SK-N-SH (cell line): ENCODE measurements at regions not wholly inside any gene's neighbourhood (a gene's known extent, or its start where the extent isn't known, plus 50 kb on each side); places are given as distances from the start of the nearest gene placed in this dataset.
"Not testable (repeated sequence)": the region's sequence is repeated elsewhere in the genome, so short reads cannot be mapped to it uniquely, and the experiment has no call there.

Experiments used
- CTCF ChIA-PET: fragments of 300-600, 350-600 bp; formaldehyde crosslinking; extraction: SDS; loops from one replicate; lab custom pipeline; 2021; lab: Yijun Ruan, JAX
- POLR2A ChIA-PET: fragments of 350-600 bp; sonication (Branson Sonifier 250); formaldehyde crosslinking; extraction: SDS; loops from one replicate; lab custom pipeline; 2020; ENCODE audit warnings: antibody characterized with exemption, inconsistent platforms; lab: Yijun Ruan, JAX
- DNase-seq: peaks from one replicate; pipeline ENCODE4 v3.0.0; 2012
- H2AFZ ChIP-seq: fragments of 200-600 bp; sonication (generic); 2 replicates; pipeline ENCODE4 v1.8.1; 2016; ENCODE audit warnings: antibody characterized with exemption, mild to moderate bottlenecking, low read depth
- H3F3A ChIP-seq: fragments of 200-600 bp; sonication (generic); replicated peaks from 2 replicates; pipeline ENCODE3; 2016; ENCODE audit warnings: antibody characterized with exemption, mild to moderate bottlenecking; ENCODE audit not compliant: insufficient read depth
- H3K27ac ChIP-seq, 2 experiments: fragments of 200-500 bp in 1 of 2; fragments of 200-600 bp in 1 of 2; sonication (Bioruptor generic) in 1 of 2; sonication (generic), shearing (Covaris generic) in 1 of 2; 2 replicates each; pipeline versions ENCODE4 v1.5.1 to v1.6.1; 2014 to 2016; ENCODE audit warnings: low read depth in 2 of 2, inconsistent platforms in 1 of 2, low read length in 1 of 2, mild to moderate bottlenecking in 1 of 2, mixed read lengths in 1 of 2
- H3K27me3 ChIP-seq: fragments of 200-600 bp; sonication (generic), shearing (Covaris generic); 2 replicates; pipeline ENCODE4 v1.6.1; 2016; ENCODE audit warnings: mixed run types; ENCODE audit not compliant: insufficient read depth
- H3K36me3 ChIP-seq, 2 experiments: fragments of 200-500 bp in 1 of 2; fragments of 200-600 bp in 1 of 2; sonication (Bioruptor generic) in 1 of 2; sonication (generic) in 1 of 2; replicated peaks in 1 of 2; 2 replicates each; pipeline versions ENCODE3 to v1.5.1; 2014 to 2016; ENCODE audit warnings: low read length in 1 of 2, mild to moderate bottlenecking in 1 of 2; ENCODE audit not compliant: insufficient read depth in 2 of 2, control insufficient read depth in 1 of 2
- H3K4me1 ChIP-seq, 2 experiments: fragments of 200-500 bp in 1 of 2; fragments of 200-600 bp in 1 of 2; sonication (Bioruptor generic) in 1 of 2; sonication (generic), shearing (Covaris generic) in 1 of 2; 2 replicates each; pipeline versions ENCODE4 v1.5.1 to v1.6.1; 2014 to 2016; ENCODE audit warnings: low read depth in 1 of 2, low read length in 1 of 2, mixed run types in 1 of 2; ENCODE audit not compliant: insufficient read depth in 2 of 2, control insufficient read depth in 1 of 2
- H3K4me2 ChIP-seq: fragments of 200-600 bp; sonication (generic), shearing (Covaris generic); 2 replicates; pipeline ENCODE4 v1.6.1; 2017; ENCODE audit warnings: mixed run types
- H3K4me3 ChIP-seq, 2 experiments: fragments of 200-500 bp in 1 of 2; fragments of 200-600 bp in 1 of 2; sonication (Bioruptor generic) in 1 of 2; sonication (generic), shearing (Covaris generic) in 1 of 2; 2 replicates each; pipeline versions ENCODE4 v1.5.1 to v1.8.1; 2014 to 2016; ENCODE audit warnings: low read depth in 2 of 2, inconsistent platforms in 1 of 2, low read length in 1 of 2, mild to moderate bottlenecking in 1 of 2, mixed read lengths in 1 of 2, moderate library complexity in 1 of 2
- H3K79me2 ChIP-seq: fragments of 200-600 bp; sonication (generic); 2 replicates; pipeline ENCODE4 v1.8.1; 2017; ENCODE audit warnings: mild to moderate bottlenecking; ENCODE audit not compliant: insufficient read depth
- H3K9ac ChIP-seq: fragments of 200-600 bp; sonication (generic); 2 replicates; pipeline ENCODE4 v1.6.1; 2017; ENCODE audit warnings: mixed run types
- H3K9me2 ChIP-seq: fragments of 200-600 bp; sonication (generic); 2 replicates; pipeline ENCODE4 v1.6.1; 2017; ENCODE audit warnings: mixed run types
- H3K9me3 ChIP-seq: fragments of 200-600 bp; sonication (generic); 2 replicates; pipeline ENCODE4 v1.6.1; 2017; ENCODE audit warnings: mixed run types, mild to moderate bottlenecking, moderate library complexity
- H4K20me1 ChIP-seq: fragments of 200-600 bp; sonication (generic); 2 replicates; pipeline ENCODE4 v1.6.1; 2017; ENCODE audit warnings: mild to moderate bottlenecking, mixed run types; ENCODE audit not compliant: insufficient read depth
- ELF1 ChIP-seq: IDR thresholded peaks from 2 replicates; pipeline ENCODE4 v1.4.0; 2012
- FOXM1 ChIP-seq: IDR thresholded peaks from 2 replicates; pipeline ENCODE4 v1.4.0; 2012; ENCODE audit warnings: low read depth, mild to moderate bottlenecking
- GATA2 ChIP-seq: sonication (generic); formaldehyde crosslinking; IDR thresholded peaks from 2 replicates; pipeline ENCODE4 v1.5.0; 2020; ENCODE audit warnings: mild to moderate bottlenecking, missing genetic modification reagents
- IRF3 ChIP-seq: fragments of 150-350 bp; IDR thresholded peaks from 2 replicates; pipeline ENCODE4 v1.6.1; 2016; ENCODE audit warnings: mild to moderate bottlenecking, low read depth, low read length
- JUND ChIP-seq: IDR thresholded peaks from 2 replicates; pipeline ENCODE4 v1.4.0; 2012
- MEF2A ChIP-seq: IDR thresholded peaks from 2 replicates; pipeline ENCODE4 v1.4.0; 2012; ENCODE audit warnings: low read depth, borderline replicate concordance
- MXI1 ChIP-seq: IDR thresholded peaks from 2 replicates; pipeline ENCODE4 v1.6.1; 2012; ENCODE audit warnings: mild to moderate bottlenecking, low read depth, low read length, improper control_type of control experiment
- PBX3 ChIP-seq: IDR thresholded peaks from 2 replicates; pipeline ENCODE4; 2012
- POLR2AphosphoS5 ChIP-seq: IDR thresholded peaks from 2 replicates; pipeline ENCODE4 v1.6.1; 2012; ENCODE audit warnings: low read depth, low read length
- RAD21 ChIP-seq: IDR thresholded peaks from 2 replicates; pipeline ENCODE4 v1.6.1; 2012; ENCODE audit warnings: mild to moderate bottlenecking, low read length
- REST ChIP-seq: IDR thresholded peaks from 2 replicates; pipeline ENCODE4 v1.6.1; 2012; ENCODE audit warnings: mild to moderate bottlenecking, low read depth, low read length, moderate library complexity
- RXRA ChIP-seq: IDR thresholded peaks from 2 replicates; pipeline ENCODE4 v1.4.0; 2012; ENCODE audit warnings: low read depth, mild to moderate bottlenecking, borderline replicate concordance
- SMC3 ChIP-seq: IDR thresholded peaks from 2 replicates; pipeline ENCODE4 v1.6.1; 2012; ENCODE audit warnings: low read depth, low read length, improper control_type of control experiment
- YY1 ChIP-seq: IDR thresholded peaks from 2 replicates; pipeline ENCODE4 v1.4.0; 2012; ENCODE audit warnings: low read depth, mild to moderate bottlenecking
- WGBS: methylation state at CpG from one replicate; pipeline ENCODE4 v1.1.6; 2017; ENCODE audit warnings: low lambda C conversion rate; 5-methylcytosine and 5-hydroxymethylcytosine counted together
- TF ChIP-seq, protein P1 (sequence below): fragments of 200-600 bp; sonication (generic); IDR thresholded peaks from 2 replicates; pipeline ENCODE4 v1.6.1; 2017; ENCODE audit warnings: antibody characterized with exemption, mild to moderate bottlenecking, moderate library complexity

GRCh38 chr12:30156833-30157232 lies 373.1 kb upstream of the TMTC1 start:
- 80% methylated on average over 1 of the region's 22 CpGs for WGBS
- POLR2A ChIA-PET, H3K4me3 ChIP-seq, H3K9me2 ChIP-seq, DNase-seq, H3K36me3 ChIP-seq, H3K4me2 ChIP-seq, H2AFZ ChIP-seq, H3K27me3 ChIP-seq, H3F3A ChIP-seq, H3K79me2 ChIP-seq, H3K9ac ChIP-seq, CTCF ChIA-PET, H3K4me1 ChIP-seq, H3K27ac ChIP-seq, H3K9me3 ChIP-seq, H4K20me1 ChIP-seq: not testable (repeated sequence)

GRCh38 chr12:30155001-30155730 lies 371.4 kb upstream of the TMTC1 start:
- Histone ChIP-seq H3K4me2 (no peak overlapping the region), H4K20me1 (no peaks in the 10 kb centered on the region), H3K27ac (no peak overlapping the region)
- TF ChIP-seq MEF2A = no peak
- no peak for TF ChIP-seq POLR2AphosphoS5
- TF ChIP-seq PBX3 = no peak
- TF ChIP-seq GATA2 = no peak
- TF ChIP-seq YY1 = no peak
- TF ChIP-seq RAD21 = no peak
- TF ChIP-seq MXI1 = no peak
- TF ChIP-seq JUND = no peak
- TF ChIP-seq, all 33 proteins: peak for 0
- Histone ChIP-seq H3K36me3 (no peaks in the 10 kb centered on the region), H3F3A (no peaks in the 10 kb centered on the region), H3K27me3 (no peaks in the 10 kb centered on the region), H3K79me2 (no peaks in the 10 kb centered on the region), H3K9ac (no peak overlapping the region), H3K9me2 (no peaks in the 10 kb centered on the region), H3K9me3 (no peaks in the 10 kb centered on the region), H3K4me3 (no peak overlapping the region), H3K4me1 (peaks cover 0 to 10% of the 10 kb centered on the region in 2 experiments; a peak in 1 of 4 replicates), H2AFZ (no peak overlapping the region)
- POLR2A ChIA-PET = no interaction called here
- DNase-seq = no peak
- CTCF ChIA-PET = interaction anchor here (1.5 kb wide), 1 partner anchor 16 kb away, joined by 3 read pairs; no protein-coding TSS in a partner anchor
- WGBS = 37% methylated on average over 6 of the region's 6 CpGs

GRCh38 chr12:30153981-30154380 lies 370.2 kb upstream of the TMTC1 start:
- ChIA-PET POLR2A (no interaction called here), CTCF (interaction anchor here (1.5 kb wide), 1 partner anchor 17 kb away, joined by 3 read pairs; no protein-coding TSS in a partner anchor)
- H2AFZ ChIP-seq = no peak overlapping the region
- no peak overlapping the region for H3K4me3 ChIP-seq
- H3K4me1 ChIP-seq = peaks cover 0 to 10% of the 10 kb centered on the region in 2 experiments; a peak in 1 of 4 replicates
- WGBS = 27% methylated on average over 1 of the region's 1 CpG
- H3K27me3 ChIP-seq = no peaks in the 10 kb centered on the region
- no peak for DNase-seq
- no peaks in the 10 kb centered on the region for H3K79me2 ChIP-seq
- no peaks in the 10 kb centered on the region for H3F3A ChIP-seq
- no peaks in the 10 kb centered on the region for H3K9me2 ChIP-seq
- H3K27ac ChIP-seq = no peak overlapping the region
- H4K20me1 ChIP-seq = no peaks in the 10 kb centered on the region
- no peaks in the 10 kb centered on the region for H3K36me3 ChIP-seq
- H3K9me3 ChIP-seq = no peaks in the 10 kb centered on the region
- no peak overlapping the region for H3K4me2 ChIP-seq
- no peak overlapping the region for H3K9ac ChIP-seq
- no peak for TF ChIP-seq RXRA
- no peak for TF ChIP-seq SMC3
- no peak for TF ChIP-seq REST
- TF ChIP-seq FOXM1 = no peak
- TF ChIP-seq IRF3 = no peak
- TF ChIP-seq ELF1 = no peak
- TF ChIP-seq, protein P1, sequence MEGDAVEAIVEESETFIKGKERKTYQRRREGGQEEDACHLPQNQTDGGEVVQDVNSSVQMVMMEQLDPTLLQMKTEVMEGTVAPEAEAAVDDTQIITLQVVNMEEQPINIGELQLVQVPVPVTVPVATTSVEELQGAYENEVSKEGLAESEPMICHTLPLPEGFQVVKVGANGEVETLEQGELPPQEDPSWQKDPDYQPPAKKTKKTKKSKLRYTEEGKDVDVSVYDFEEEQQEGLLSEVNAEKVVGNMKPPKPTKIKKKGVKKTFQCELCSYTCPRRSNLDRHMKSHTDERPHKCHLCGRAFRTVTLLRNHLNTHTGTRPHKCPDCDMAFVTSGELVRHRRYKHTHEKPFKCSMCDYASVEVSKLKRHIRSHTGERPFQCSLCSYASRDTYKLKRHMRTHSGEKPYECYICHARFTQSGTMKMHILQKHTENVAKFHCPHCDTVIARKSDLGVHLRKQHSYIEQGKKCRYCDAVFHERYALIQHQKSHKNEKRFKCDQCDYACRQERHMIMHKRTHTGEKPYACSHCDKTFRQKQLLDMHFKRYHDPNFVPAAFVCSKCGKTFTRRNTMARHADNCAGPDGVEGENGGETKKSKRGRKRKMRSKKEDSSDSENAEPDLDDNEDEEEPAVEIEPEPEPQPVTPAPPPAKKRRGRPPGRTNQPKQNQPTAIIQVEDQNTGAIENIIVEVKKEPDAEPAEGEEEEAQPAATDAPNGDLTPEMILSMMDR = no peak
